ENCODE measurements at regions not wholly inside any gene's neighbourhood (a gene's known extent, or its start where the extent isn't known, plus 50 kb on each side); places are given as distances from the start of the nearest gene placed in this dataset.

GRCh38 chr6:11656491-11656890 lies 118.9 kb downstream of the TMEM170B start:
- Histone ChIP-seq H3K4me3 (ENCODE audit: low read depth in 2 of 2, low read length in 2 of 2) (no peak overlapping the region), H3K4me1 (ENCODE audit: control insufficient read depth, insufficient read depth, low read length) (no peaks in the 10 kb centered on the region), H3K36me3 (ENCODE audit: control insufficient read depth, insufficient read depth, low read length) (no peaks in the 10 kb centered on the region), H3K27me3 (ENCODE audit: control insufficient read depth, insufficient read depth, low read length) (no peaks in the 10 kb centered on the region), H3K9me3 (ENCODE audit: control insufficient read depth, insufficient read depth, low read depth, low read length) (no peaks in the 10 kb centered on the region), H3K27ac (ENCODE audit: low read length) (no peak overlapping the region)
- intact Hi-C loops (cut with micrococcal nuclease; ENCODE audit: unreplicated experiment) (loop anchor here (2.0 to 10.0 kb wide), 4 partner anchors 358 to 951 kb away; partner anchors contain the start of gene HIVEP1), in situ Hi-C loops (cut with HindIII; ENCODE audit: low pct_unique_long_range_greater_than_20kb, low sequenced_read_pairs) (no loop called here)
- CTCF ChIA-PET: interaction anchor here (0.8 to 1.0 kb wide), 3 partner anchors 522 to 634 kb away, joined by 3 to 6 read pairs (median 6); partner anchors contain the start of gene EDN1
- POLR2A ChIA-PET: no interaction called here
- TF ChIP-seq TCF7L2 (IDR thresholded peaks at IDR 0.05; ENCODE audit: low read depth, low read length): no peak
- DNase-seq (ENCODE audit: low read depth, low spot score) (no peak), ATAC-seq (no peak)
- BruUV-seq (replicated peaks): no TSS peak

- no peak overlapping the region for H3K4me3 ChIP-seq (ENCODE audit: low read depth in 2 of 2, low read length in 2 of 2)
- H3K36me3 ChIP-seq (ENCODE audit: control insufficient read depth, insufficient read depth, low read length): no peaks in the 10 kb centered on the region
- ChIA-PET POLR2A (no interaction called here), CTCF (no interaction called here)
- H3K4me1 ChIP-seq (ENCODE audit: control insufficient read depth, insufficient read depth, low read length): no peaks in the 10 kb centered on the region
- no peaks in the 10 kb centered on the region for H3K27me3 ChIP-seq (ENCODE audit: control insufficient read depth, insufficient read depth, low read length)
- no peak for TF ChIP-seq SIN3A (IDR thresholded peaks at IDR 0.05; ENCODE audit: borderline replicate concordance, insufficient read depth, low read depth, low read length)
- TF ChIP-seq, protein P1, sequence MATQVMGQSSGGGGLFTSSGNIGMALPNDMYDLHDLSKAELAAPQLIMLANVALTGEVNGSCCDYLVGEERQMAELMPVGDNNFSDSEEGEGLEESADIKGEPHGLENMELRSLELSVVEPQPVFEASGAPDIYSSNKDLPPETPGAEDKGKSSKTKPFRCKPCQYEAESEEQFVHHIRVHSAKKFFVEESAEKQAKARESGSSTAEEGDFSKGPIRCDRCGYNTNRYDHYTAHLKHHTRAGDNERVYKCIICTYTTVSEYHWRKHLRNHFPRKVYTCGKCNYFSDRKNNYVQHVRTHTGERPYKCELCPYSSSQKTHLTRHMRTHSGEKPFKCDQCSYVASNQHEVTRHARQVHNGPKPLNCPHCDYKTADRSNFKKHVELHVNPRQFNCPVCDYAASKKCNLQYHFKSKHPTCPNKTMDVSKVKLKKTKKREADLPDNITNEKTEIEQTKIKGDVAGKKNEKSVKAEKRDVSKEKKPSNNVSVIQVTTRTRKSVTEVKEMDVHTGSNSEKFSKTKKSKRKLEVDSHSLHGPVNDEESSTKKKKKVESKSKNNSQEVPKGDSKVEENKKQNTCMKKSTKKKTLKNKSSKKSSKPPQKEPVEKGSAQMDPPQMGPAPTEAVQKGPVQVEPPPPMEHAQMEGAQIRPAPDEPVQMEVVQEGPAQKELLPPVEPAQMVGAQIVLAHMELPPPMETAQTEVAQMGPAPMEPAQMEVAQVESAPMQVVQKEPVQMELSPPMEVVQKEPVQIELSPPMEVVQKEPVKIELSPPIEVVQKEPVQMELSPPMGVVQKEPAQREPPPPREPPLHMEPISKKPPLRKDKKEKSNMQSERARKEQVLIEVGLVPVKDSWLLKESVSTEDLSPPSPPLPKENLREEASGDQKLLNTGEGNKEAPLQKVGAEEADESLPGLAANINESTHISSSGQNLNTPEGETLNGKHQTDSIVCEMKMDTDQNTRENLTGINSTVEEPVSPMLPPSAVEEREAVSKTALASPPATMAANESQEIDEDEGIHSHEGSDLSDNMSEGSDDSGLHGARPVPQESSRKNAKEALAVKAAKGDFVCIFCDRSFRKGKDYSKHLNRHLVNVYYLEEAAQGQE (IDR thresholded peaks at IDR 0.05; ENCODE audit: insufficient read depth in 1 of 2, low read depth in 2 of 2, low read length in 1 of 2): no peak
- TF ChIP-seq, protein P2, sequence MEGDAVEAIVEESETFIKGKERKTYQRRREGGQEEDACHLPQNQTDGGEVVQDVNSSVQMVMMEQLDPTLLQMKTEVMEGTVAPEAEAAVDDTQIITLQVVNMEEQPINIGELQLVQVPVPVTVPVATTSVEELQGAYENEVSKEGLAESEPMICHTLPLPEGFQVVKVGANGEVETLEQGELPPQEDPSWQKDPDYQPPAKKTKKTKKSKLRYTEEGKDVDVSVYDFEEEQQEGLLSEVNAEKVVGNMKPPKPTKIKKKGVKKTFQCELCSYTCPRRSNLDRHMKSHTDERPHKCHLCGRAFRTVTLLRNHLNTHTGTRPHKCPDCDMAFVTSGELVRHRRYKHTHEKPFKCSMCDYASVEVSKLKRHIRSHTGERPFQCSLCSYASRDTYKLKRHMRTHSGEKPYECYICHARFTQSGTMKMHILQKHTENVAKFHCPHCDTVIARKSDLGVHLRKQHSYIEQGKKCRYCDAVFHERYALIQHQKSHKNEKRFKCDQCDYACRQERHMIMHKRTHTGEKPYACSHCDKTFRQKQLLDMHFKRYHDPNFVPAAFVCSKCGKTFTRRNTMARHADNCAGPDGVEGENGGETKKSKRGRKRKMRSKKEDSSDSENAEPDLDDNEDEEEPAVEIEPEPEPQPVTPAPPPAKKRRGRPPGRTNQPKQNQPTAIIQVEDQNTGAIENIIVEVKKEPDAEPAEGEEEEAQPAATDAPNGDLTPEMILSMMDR (IDR thresholded peaks at IDR 0.05): no peak
- no peak overlapping the region for H3K27ac ChIP-seq (ENCODE audit: low read length)
- in situ Hi-C loops (cut with HindIII; ENCODE audit: low pct_unique_long_range_greater_than_20kb, low sequenced_read_pairs) (no loop called here), intact Hi-C loops (cut with micrococcal nuclease; ENCODE audit: unreplicated experiment) (loop anchor here (5.0 to 10.0 kb wide), 3 partner anchors 355 to 948 kb away; partner anchors contain the start of gene HIVEP1)
- ATAC-seq (no peak), DNase-seq (ENCODE audit: low read depth, low spot score) (no peak)
- H3K9me3 ChIP-seq (ENCODE audit: control insufficient read depth, insufficient read depth, low read depth, low read length): no peaks in the 10 kb centered on the region
- no TSS peak for BruUV-seq (replicated peaks)
Measured at GRCh38 chr6:11659757-11660156, 118.8 kb downstream of the ADTRP start.

DNA sequence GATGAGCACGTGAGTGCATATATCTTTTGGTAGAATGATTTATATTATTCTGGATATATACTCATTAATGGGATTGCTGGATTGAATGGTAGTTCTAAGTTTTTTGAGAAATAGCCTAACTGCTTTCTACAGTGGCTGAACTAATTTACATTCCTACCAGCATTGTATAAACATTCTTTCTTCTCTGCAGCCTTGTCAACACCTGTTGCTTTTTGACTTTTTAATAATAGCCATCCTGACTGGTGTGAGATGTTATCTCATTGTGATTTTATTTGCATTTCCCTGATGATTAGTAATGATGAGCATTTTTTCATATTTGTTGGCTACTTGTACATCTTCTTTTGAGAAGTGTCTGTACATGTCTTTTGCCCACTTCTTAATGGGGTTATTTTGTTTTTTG lies 116.3 kb downstream of the ADTRP start:
- Histone ChIP-seq H3K9me3 (ENCODE audit: control insufficient read depth, insufficient read depth, low read depth, low read length) (no peaks in the 10 kb centered on the region), H3K4me3 (ENCODE audit: low read depth in 2 of 2, low read length in 2 of 2) (no peak overlapping the region), H3K4me1 (ENCODE audit: control insufficient read depth, insufficient read depth, low read length) (no peaks in the 10 kb centered on the region), H3K27me3 (ENCODE audit: control insufficient read depth, insufficient read depth, low read length) (no peaks in the 10 kb centered on the region), H3K27ac (ENCODE audit: low read length) (no peak overlapping the region), H3K36me3 (ENCODE audit: control insufficient read depth, insufficient read depth, low read length) (no peaks in the 10 kb centered on the region)
- CTCF ChIA-PET: no interaction called here
- in situ Hi-C loops (cut with HindIII; ENCODE audit: low pct_unique_long_range_greater_than_20kb, low sequenced_read_pairs): no loop called here
- POLR2A ChIA-PET: no interaction called here
- no peak for DNase-seq (ENCODE audit: low read depth, low spot score)
- ATAC-seq: no peak
- no TSS peak for BruUV-seq (replicated peaks)
- intact Hi-C loops (cut with micrococcal nuclease; ENCODE audit: unreplicated experiment): no loop called here
- TF ChIP-seq SIN3A (IDR thresholded peaks at IDR 0.05; ENCODE audit: borderline replicate concordance, insufficient read depth, low read depth, low read length) (no peak), POLR2AphosphoS5 (IDR thresholded peaks at IDR 0.05; ENCODE audit: low read depth, low read length) (no peak), TCF7L2 (IDR thresholded peaks at IDR 0.05; ENCODE audit: low read depth, low read length) (no peak)
- TF ChIP-seq, protein P2 (IDR thresholded peaks at IDR 0.05): no peak
- TF ChIP-seq, protein P1 (IDR thresholded peaks at IDR 0.05; ENCODE audit: insufficient read depth in 1 of 2, low read depth in 2 of 2, low read length in 1 of 2): no peak
